ENCODE measurements at regions not wholly inside any gene's neighbourhood (a gene's known extent, or its start where the extent isn't known, plus 50 kb on each side); places are given as distances from the start of the nearest gene placed in this dataset.

- TF ChIP-seq CTCF (IDR thresholded peaks at IDR 0.05; ENCODE audit: insufficient read depth, low read length) (no peak), REST (IDR thresholded peaks at IDR 0.05; ENCODE audit: insufficient replicate concordance, low read depth) (no peak), POLR2AphosphoS5 (IDR thresholded peaks at IDR 0.05; ENCODE audit: low read depth) (no peak), SPI1 (IDR thresholded peaks at IDR 0.05; ENCODE audit: borderline replicate concordance, low read depth) (no peak)
Measured at GRCh38 chr5:12110629-12111028, 206.4 kb upstream of the CTNND2 start.
